GM10266 (cell line): ENCODE measurements at regions not wholly inside any gene's neighbourhood (a gene's known extent, or its start where the extent isn't known, plus 50 kb on each side); places are given as distances from the start of the nearest gene placed in this dataset.

Experiments used
- DNase-seq: peaks from one replicate; pipeline ENCODE4 v3.0.0; 2012; ENCODE audit errors: extremely low spot score
- CTCF ChIP-seq: IDR thresholded peaks from 2 replicates; pipeline ENCODE4 v1.5.1; 2012; ENCODE audit warnings: mild to moderate bottlenecking, low read depth; ENCODE audit not compliant: control insufficient read depth, insufficient read depth; ENCODE audit errors: missing control alignments

GRCh38 chr5:107325866-107326265 lies 344.9 kb downstream of the EFNA5 start:
- no peak for TF ChIP-seq CTCF
- DNase-seq: no peak

GRCh38 chr5:107324809-107325208 lies 345.9 kb downstream of the EFNA5 start:
- TF ChIP-seq CTCF: no peak
- no peak for DNase-seq

GRCh38 chr5:107324071-107324470 lies 346.7 kb downstream of the EFNA5 start:
- no peak for DNase-seq

GRCh38 chr5:107323536-107323935 lies 347.2 kb downstream of the EFNA5 start:
- TF ChIP-seq CTCF: no peak
- no peak for DNase-seq

More at GRCh38 chr5:107324071-107324470, 346.7 kb downstream of the EFNA5 start:
- TF ChIP-seq CTCF: no peak

- no peak for TF ChIP-seq CTCF
- no peak for DNase-seq
Measured at GRCh38 chr5:107322936-107323335, 347.8 kb downstream of the EFNA5 start.

GRCh38 chr5:107321906-107322305 lies 348.8 kb downstream of the EFNA5 start:
- DNase-seq: no peak
- TF ChIP-seq CTCF: no peak

GRCh38 chr5:107320846-107321245 lies 349.9 kb downstream of the EFNA5 start:
- TF ChIP-seq CTCF: no peak
- no peak for DNase-seq

GRCh38 chr5:107320376-107320775 lies 350.4 kb downstream of the EFNA5 start:
- TF ChIP-seq CTCF: no peak
- DNase-seq: no peak
